HepG2 (cell line): ENCODE measurements at regions not wholly inside any gene's neighbourhood (a gene's known extent, or its start where the extent isn't known, plus 50 kb on each side); places are given as distances from the start of the nearest gene placed in this dataset.

Experiments
- ATAC-seq: fragments of 200-7000 bp; cut with Tn5 transposase; 3 replicates; pipeline ENCODE4 v1.9.1; 2020; ENCODE audit warnings: mild to moderate bottlenecking, moderate library complexity
- BruUV-seq: library from RNA; stranded (reverse); fragments of 400-500 nt; replicated peaks from 2 replicates; lab custom pipeline; 2021; lab: Mats Ljungman, UMichigan
- CTCF ChIA-PET: fragments of 300-600 bp; formaldehyde crosslinking; extraction: SDS; loops from one replicate; lab custom pipeline; 2021; ENCODE audit warnings: low total read pairs, inconsistent platforms, low intra/inter-chr PET ratio; lab: Yijun Ruan, JAX
- POLR2A ChIA-PET: fragments of 350-600 bp; sonication (Branson Sonifier 250); formaldehyde crosslinking; loops from one replicate; lab custom pipeline; 2020; ENCODE audit warnings: antibody characterized with exemption, inconsistent platforms; lab: Yijun Ruan, JAX
- DNase-seq: peaks from one replicate; pipeline ENCODE4 v3.0.0-alpha.2; 2015; ENCODE audit warnings: low spot score
- FAIRE-seq: peaks from 3 replicates; lab custom pipeline; 2011; peaks lifted over from hg19 to GRCh38; lab: Jason Lieb, UNC
- H2AFZ ChIP-seq: one replicate; pipeline ENCODE4 v1.6.1; 2011; ENCODE audit warnings: low read length, inconsistent platforms
- H3K27ac ChIP-seq: fragments of 300-600 bp; 3 replicates; pipeline ENCODE4 v1.8.0; 2011; ENCODE audit warnings: mixed run types, mild to moderate bottlenecking, mixed read lengths, low read length, inconsistent platforms; ENCODE audit not compliant: insufficient read depth; ENCODE audit errors: extremely low read length
- H3K27me3 ChIP-seq, 2 experiments: fragments of 200-600 bp in 1 of 2; 2 replicates in 1 of 2; 3 replicates in 1 of 2; pipeline versions ENCODE4 v1.6.0 to v1.8.0; 2011; ENCODE audit warnings: low read length in 2 of 2, mild to moderate bottlenecking in 2 of 2, moderate library complexity in 2 of 2, inconsistent platforms in 1 of 2; ENCODE audit not compliant: insufficient read depth in 2 of 2, control insufficient read depth in 1 of 2
- H3K36me3 ChIP-seq, 2 experiments: fragments of 200-600 bp in 1 of 2; replicated peaks in 1 of 2; 2 replicates in 1 of 2; 3 replicates in 1 of 2; pipeline versions ENCODE4 v1.5.1 to v1.8.0; 2011; ENCODE audit warnings: low read length in 2 of 2, inconsistent platforms in 1 of 2; ENCODE audit not compliant: insufficient read depth in 2 of 2, control insufficient read depth in 1 of 2
- H3K4me1 ChIP-seq: 2 replicates; pipeline ENCODE4 v1.5.1; 2012; ENCODE audit warnings: low read length, inconsistent platforms; ENCODE audit not compliant: insufficient read depth
- H3K4me2 ChIP-seq: 2 replicates; pipeline ENCODE4 v1.6.0; 2011; ENCODE audit warnings: low read depth, low read length, inconsistent platforms
- H3K4me3 ChIP-seq, 3 experiments: fragments of 200-600 bp in 1 of 3; sonication (generic), shearing (Covaris generic) in 1 of 3; replicated peaks in 1 of 3; 2 replicates each; pipeline ENCODE4 v1.5.1; 2011 to 2016; ENCODE audit warnings: low read length in 3 of 3, inconsistent platforms in 2 of 3, low read depth in 2 of 3, mild to moderate bottlenecking in 2 of 3, control low read depth in 1 of 3, mixed read lengths in 1 of 3; ENCODE audit not compliant: insufficient read depth in 1 of 3
- H3K79me2 ChIP-seq: one replicate; pipeline ENCODE4 v1.6.1; 2011; ENCODE audit warnings: low read length, inconsistent platforms; ENCODE audit not compliant: insufficient read depth
- H3K9ac ChIP-seq: 2 replicates; pipeline ENCODE4 v1.6.0; 2011; ENCODE audit warnings: mild to moderate bottlenecking, low read depth, low read length, inconsistent platforms; ENCODE audit not compliant: insufficient read depth
- H3K9me3 ChIP-seq: 2 replicates; pipeline ENCODE4 v1.5.1; 2012; ENCODE audit warnings: mild to moderate bottlenecking, low read length
- H4K20me1 ChIP-seq: 2 replicates; pipeline ENCODE4 v1.6.0; 2011; ENCODE audit warnings: inconsistent platforms, mild to moderate bottlenecking, low read length, moderate library complexity; ENCODE audit not compliant: insufficient read depth
- ATF7 ChIP-seq, 2 experiments: fragments of 450-650 bp in 1 of 2; sonication (generic) in 1 of 2; formaldehyde crosslinking in 1 of 2; IDR thresholded peaks; 2 replicates each; pipeline versions ENCODE4 v1.4.0 to v1.6.1; 2016 to 2020; ENCODE audit warnings: antibody characterized with exemption in 1 of 2, mild to moderate bottlenecking in 1 of 2, missing genetic modification reagents in 1 of 2
- CEBPB ChIP-seq: IDR thresholded peaks from 2 replicates; pipeline ENCODE4 v1.6.1; 2011; ENCODE audit warnings: low read depth, low read length, improper control_type of control experiment, borderline replicate concordance
- HES4 ChIP-seq: sonication (generic); formaldehyde crosslinking; IDR thresholded peaks from 2 replicates; pipeline ENCODE4 v1.9.0; 2021; ENCODE audit warnings: mild to moderate bottlenecking, missing genetic modification reagents, borderline replicate concordance
- ZBTB8A ChIP-seq: sonication (generic); formaldehyde crosslinking; IDR thresholded peaks from 2 replicates; pipeline ENCODE4 v1.4.0; 2020; ENCODE audit warnings: mild to moderate bottlenecking, low read depth, missing genetic modification reagents, borderline replicate concordance
- ZNF256 ChIP-seq: sonication (generic); formaldehyde crosslinking; conservative IDR thresholded peaks from 2 replicates; pipeline ENCODE4 v1.4.0; 2020; ENCODE audit warnings: missing genetic modification reagents
- ZNF460 ChIP-seq: sonication (generic); formaldehyde crosslinking; IDR thresholded peaks from 2 replicates; pipeline ENCODE4 v1.5.1; 2020; ENCODE audit warnings: missing genetic modification reagents, mild to moderate bottlenecking, borderline replicate concordance
- WGBS: methylation state at CpG from one replicate; pipeline ENCODE4 v1.1.6; 2017; ENCODE audit warnings: low lambda C conversion rate; 5-methylcytosine and 5-hydroxymethylcytosine counted together
- in situ Hi-C: cut with HindIII; loops from 2 replicates; pipeline ENCODE4 v1.10.0; 2017; ENCODE audit warnings: low pct_unique_long_range_greater_than_20kb; ENCODE audit not compliant: extremely low pct_ligation_motif_present
- intact Hi-C: fragments of 100-400 bp; cut with micrococcal nuclease; formaldehyde crosslinking; loops from one replicate; pipeline ENCODE4 v1.10.0; 2022; ENCODE audit not compliant: unreplicated experiment
- TF ChIP-seq, protein P1 (sequence below): sonication (generic); formaldehyde crosslinking; IDR thresholded peaks from 2 replicates; pipeline ENCODE4 v1.4.0; 2020; ENCODE audit warnings: missing genetic modification reagents

DNA sequence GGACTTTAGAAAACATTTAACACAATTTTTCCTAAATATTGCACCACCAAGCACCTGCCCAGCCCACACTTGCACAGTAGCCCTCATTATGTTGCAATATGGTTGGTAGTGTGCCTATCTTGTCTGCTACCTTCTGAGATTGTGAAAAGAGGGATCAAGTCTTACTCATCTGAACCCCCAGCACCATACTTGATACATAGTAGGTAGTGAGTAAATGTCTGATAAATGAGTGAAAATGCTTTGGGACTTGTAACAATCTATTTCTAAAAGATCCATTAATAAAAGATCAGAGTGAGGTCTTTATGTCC is 118.4 kb upstream of the MED14 start:
- ChIA-PET CTCF (no interaction called here), POLR2A (no interaction called here)
- intact Hi-C loops, result no loop called here

DNA sequence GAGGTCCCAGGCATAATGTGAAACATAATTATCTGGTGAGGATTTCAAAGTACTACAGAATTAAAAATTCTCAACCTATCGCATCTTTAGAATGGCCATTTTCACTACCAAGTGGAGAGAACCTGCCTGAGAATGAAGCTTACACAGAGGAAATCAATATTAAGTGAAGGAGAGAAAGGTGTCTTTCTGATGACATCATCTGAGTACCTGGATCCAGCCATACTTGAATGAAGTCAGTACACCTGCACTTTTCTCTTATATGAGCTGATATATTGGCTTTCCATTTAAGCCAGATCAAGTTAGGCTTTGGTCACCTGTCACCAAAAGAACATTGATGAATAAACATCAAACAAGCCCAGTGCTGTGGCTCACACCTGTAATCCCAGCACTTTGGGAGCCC is 118.9 kb upstream of the MED14 start:
- TF ChIP-seq ZNF256 (CRISPR knock-in tag), result no peak
- no peak for TF ChIP-seq ZNF460 (CRISPR knock-in tag)
- TF ChIP-seq ATF7 (IDR thresholded peaks at IDR 0.05), result peak; percentile 62; the same call in 1 of the 2 replicates
- no peak for TF ChIP-seq ATF7 (CRISPR knock-in tag; IDR thresholded peaks at IDR 0.05)
- TF ChIP-seq HES4, result no peak
- TF ChIP-seq, protein P1, sequence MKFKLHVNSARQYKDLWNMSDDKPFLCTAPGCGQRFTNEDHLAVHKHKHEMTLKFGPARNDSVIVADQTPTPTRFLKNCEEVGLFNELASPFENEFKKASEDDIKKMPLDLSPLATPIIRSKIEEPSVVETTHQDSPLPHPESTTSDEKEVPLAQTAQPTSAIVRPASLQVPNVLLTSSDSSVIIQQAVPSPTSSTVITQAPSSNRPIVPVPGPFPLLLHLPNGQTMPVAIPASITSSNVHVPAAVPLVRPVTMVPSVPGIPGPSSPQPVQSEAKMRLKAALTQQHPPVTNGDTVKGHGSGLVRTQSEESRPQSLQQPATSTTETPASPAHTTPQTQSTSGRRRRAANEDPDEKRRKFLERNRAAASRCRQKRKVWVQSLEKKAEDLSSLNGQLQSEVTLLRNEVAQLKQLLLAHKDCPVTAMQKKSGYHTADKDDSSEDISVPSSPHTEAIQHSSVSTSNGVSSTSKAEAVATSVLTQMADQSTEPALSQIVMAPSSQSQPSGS (CRISPR knock-in tag), result no peak
- no peaks in the 10 kb centered on the region for H3K9me3 ChIP-seq
- FAIRE-seq (no peak), ATAC-seq (no peak), DNase-seq (no peak)
- H3K27me3 ChIP-seq, result no peaks in the 10 kb centered on the region
- no peaks in the 10 kb centered on the region for H3K36me3 ChIP-seq
- ChIA-PET POLR2A (no interaction called here), CTCF (no interaction called here)
- intact Hi-C loops, result no loop called here
- no peak overlapping the region for H3K4me2 ChIP-seq
- H4K20me1 ChIP-seq, result no peaks in the 10 kb centered on the region
- BruUV-seq, result no TSS peak
- WGBS, result 56% methylated on average over 1 of the region's 1 CpG
- H3K4me1 ChIP-seq, result no peaks in the 10 kb centered on the region
- in situ Hi-C loops, result no loop called here
- no peak overlapping the region for H2AFZ ChIP-seq
- H3K4me3 ChIP-seq, result no peak overlapping the region
- H3K27ac ChIP-seq, result no peak overlapping the region
- H3K9ac ChIP-seq, result no peak overlapping the region
- H3K79me2 ChIP-seq, result no peaks in the 10 kb centered on the region

More for the DNA sequence above, 118.4 kb upstream of the MED14 start:
- TF ChIP-seq CEBPB (peak; percentile 56; the same call in 1 of the 2 replicates), ZBTB8A (CRISPR knock-in tag) (no peak)
- H2AFZ ChIP-seq, result no peak overlapping the region
- H3K27ac ChIP-seq, result no peak overlapping the region
- no peaks in the 10 kb centered on the region for H4K20me1 ChIP-seq
- DNase-seq (no peak), ATAC-seq (no peak), FAIRE-seq (no peak)
- no peaks in the 10 kb centered on the region for H3K79me2 ChIP-seq
- in situ Hi-C loops, result no loop called here
- no peaks in the 10 kb centered on the region for H3K36me3 ChIP-seq
- no peaks in the 10 kb centered on the region for H3K9me3 ChIP-seq
- H3K27me3 ChIP-seq, result no peaks in the 10 kb centered on the region
- no peak overlapping the region for H3K4me2 ChIP-seq
- no peaks in the 10 kb centered on the region for H3K4me1 ChIP-seq
- H3K9ac ChIP-seq, result no peak overlapping the region
- no TSS peak for BruUV-seq
- no peak overlapping the region for H3K4me3 ChIP-seq
